Ovary (tissue), 7 donors: ENCODE measurements at regions not wholly inside any gene's neighbourhood (a gene's known extent, or its start where the extent isn't known, plus 50 kb on each side); places are given as distances from the start of the nearest gene placed in this dataset.

ENCODE experiments used
- DNase-seq, 5 donors: peaks; one replicate each; pipeline ENCODE4 v3.0.0-alpha.2; 2019 to 2020
- H3K27ac ChIP-seq, 2 donors: fragments of 200-600 bp; one replicate each; pipeline versions ENCODE4 v1.5.1 to v1.8.0; 2019 to 2022
- H3K27me3 ChIP-seq: fragments of 200-600 bp; one replicate; pipeline ENCODE4 v1.8.0; 2022
- H3K36me3 ChIP-seq: fragments of 200-600 bp; sonication (generic); one replicate; pipeline ENCODE4 v1.5.1; 2019
- H3K4me1 ChIP-seq: one replicate; pipeline ENCODE4 v1.8.1; 2013; ENCODE audit warnings: mild to moderate bottlenecking, moderate library complexity; ENCODE audit not compliant: insufficient read depth
- H3K4me3 ChIP-seq: fragments of 200-600 bp; sonication (generic); one replicate; pipeline ENCODE4 v1.5.1; 2017
- H3K9me3 ChIP-seq, 2 donors: fragments of 200-600 bp in 1 of 2; sonication (generic) in 1 of 2; one replicate each; pipeline versions ENCODE4 v1.5.1 to v1.8.1; 2013 to 2019; ENCODE audit warnings: mild to moderate bottlenecking in 1 of 2, moderate library complexity in 1 of 2
- CTCF ChIP-seq, 3 donors: fragments of 450-650 bp in 2 of 3; fragments of 200-600 bp in 1 of 3; IDR thresholded peaks; one replicate each; pipeline versions ENCODE4 v1.5.1 to v1.8.0; 2016 to 2022; ENCODE audit warnings: antibody characterized with exemption in 3 of 3, mild to moderate bottlenecking in 1 of 3
- EP300 ChIP-seq: sonication (generic); formaldehyde crosslinking; IDR thresholded peaks from one replicate; pipeline ENCODE4 v1.6.1; 2017; ENCODE audit warnings: antibody characterized with exemption
- POLR2A ChIP-seq: fragments of 450-650 bp; IDR thresholded peaks from one replicate; pipeline ENCODE4 v1.6.1; 2017; ENCODE audit warnings: antibody characterized with exemption, mild to moderate bottlenecking, moderate library complexity
- WGBS, 3 donors: extraction: QIAGEN DNeasy Blood & Tissue Kit in 1 of 3; methylation state at CpG; one replicate each; pipeline versions ENCODE4 v1.1.5 to v1.1.7; 2013 to 2017; 5-methylcytosine and 5-hydroxymethylcytosine counted together
- intact Hi-C, 4 donors: fragments of 100-400 bp; cut with DNase I; formaldehyde crosslinking; loops; one replicate each; pipeline versions ENCODE4 v1.11.0 to v1.15.1; 2022 to 2023
- donor health status: DM: no; HTN: no; CAD: no; lungs with moderate emphysema.
- donor health status: DM: no; HTN: no; CAD: no.
- donor health status: Bipolar disorder and iron deficiency.
- donor health status: DM: no; HTN: no; CAD: no.
- donor health status: DM: yes; HTN: yes; CAD: no.

GRCh38 chr9:89808756-89809181 lies 204.0 kb downstream of the GADD45G start:
- Histone ChIP-seq H3K36me3 (no peaks in the 10 kb centered on the region), H3K27ac (peak overlapping the region in 1 of 2 donors; percentile 22), H3K4me1 (peaks cover 6% of the 10 kb centered on the region), H3K27me3 (no peaks in the 10 kb centered on the region), H3K9me3 (no peaks in the 10 kb centered on the region), H3K4me3 (no peak overlapping the region)
- 67 to 81% (median 78%) methylated on average over 12 of the region's 12 CpGs for WGBS, 3 donors
- intact Hi-C loops: loop anchor here in 1 of 4 donors (10.0 kb wide), 1 partner anchor 204 kb away; the partner anchor contains the start of gene GADD45G
- DNase-seq: no peak
- TF ChIP-seq CTCF (IDR thresholded peaks at IDR 0.05) (no peak), POLR2A (no peak), EP300 (no peak)

GRCh38 chr9:89810431-89810830 lies 205.6 kb downstream of the GADD45G start:
- WGBS, 3 donors: 61 to 73% (median 69%) methylated on average over 7 of the region's 7 CpGs
- Histone ChIP-seq H3K27ac (no peak overlapping the region), H3K4me3 (no peak overlapping the region), H3K4me1 (peaks cover 6% of the 10 kb centered on the region), H3K36me3 (no peaks in the 10 kb centered on the region), H3K9me3 (no peaks in the 10 kb centered on the region), H3K27me3 (no peaks in the 10 kb centered on the region)
- intact Hi-C loops: loop anchor here in 2 of 4 donors (10.0 kb wide), 2 partner anchors 186 to 206 kb away; partner anchors contain the start of gene GADD45G (in 1 of the 2)
- TF ChIP-seq POLR2A (no peak), CTCF (IDR thresholded peaks at IDR 0.05) (no peak), EP300 (no peak)
- no peak for DNase-seq

- no peak for DNase-seq
- no peaks in the 10 kb centered on the region for H3K27me3 ChIP-seq
- no peak overlapping the region for H3K4me3 ChIP-seq
- intact Hi-C loops: loop anchor here in 2 of 4 donors (10.0 kb wide), 2 partner anchors 187 to 207 kb away; partner anchors contain the start of gene GADD45G (in 1 of the 2)
- peaks cover 8% of the 10 kb centered on the region for H3K4me1 ChIP-seq
- 88 to 95% (median 92%) methylated on average over 3 of the region's 3 CpGs for WGBS, 3 donors
- no peak overlapping the region for H3K27ac ChIP-seq
- TF ChIP-seq EP300: no peak
- no peak for TF ChIP-seq CTCF (IDR thresholded peaks at IDR 0.05)
- no peak for TF ChIP-seq POLR2A
- H3K36me3 ChIP-seq: no peaks in the 10 kb centered on the region
- no peaks in the 10 kb centered on the region for H3K9me3 ChIP-seq
Observed at GRCh38 chr9:89811356-89811755, 206.5 kb downstream of the GADD45G start.

- H3K27me3 ChIP-seq: no peaks in the 10 kb centered on the region
- H3K27ac ChIP-seq: no peak overlapping the region
- H3K9me3 ChIP-seq: no peaks in the 10 kb centered on the region
- 90 to 95% (median 90%) methylated on average over 10 of the region's 10 CpGs for WGBS, 3 donors
- no peak for DNase-seq
- no peak overlapping the region for H3K4me3 ChIP-seq
- H3K36me3 ChIP-seq: no peaks in the 10 kb centered on the region
- TF ChIP-seq CTCF (IDR thresholded peaks at IDR 0.05) (no peak), POLR2A (no peak), EP300 (no peak)
- H3K4me1 ChIP-seq: peaks cover 8% of the 10 kb centered on the region
- intact Hi-C loops: loop anchor here in 2 of 4 donors (10.0 kb wide), 2 partner anchors 187 to 207 kb away; partner anchors contain the start of gene GADD45G (in 1 of the 2)
Observed at GRCh38 chr9:89811886-89812450, 207.2 kb downstream of the GADD45G start.
